HFFc6 (cell line): ENCODE measurements at regions not wholly inside any gene's neighbourhood (a gene's known extent, or its start where the extent isn't known, plus 50 kb on each side); places are given as distances from the start of the nearest gene placed in this dataset.
A peak's percentile ranks its signal among the peaks of the same experiment; 100 is the strongest.

Source experiments
- DNase-seq: peaks from one replicate; pipeline ENCODE4 v3.0.0-alpha.2; 2018
- H3K27ac Mint-ChIP-seq: 2 replicates; pipeline ENCODE4 v1.8.0; 2020; ENCODE audit warnings: mild to moderate bottlenecking, mixed read lengths
- H3K27me3 Mint-ChIP-seq: 2 replicates; pipeline ENCODE4 v1.8.0; 2021; ENCODE audit warnings: mild to moderate bottlenecking, moderate library complexity, mixed read lengths; ENCODE audit not compliant: insufficient read depth
- H3K36me3 Mint-ChIP-seq: 2 replicates; pipeline ENCODE4 v1.8.0; 2021; ENCODE audit warnings: low read depth, mixed read lengths
- H3K4me1 Mint-ChIP-seq: 2 replicates; pipeline ENCODE4 v1.8.0; 2020; ENCODE audit warnings: low read depth, mixed read lengths
- H3K4me3 Mint-ChIP-seq: 2 replicates; pipeline ENCODE4 v1.8.0; 2020; ENCODE audit warnings: mild to moderate bottlenecking, moderate library complexity, mixed read lengths
- H3K9me3 Mint-ChIP-seq: 2 replicates; pipeline ENCODE4 v1.8.0; 2020; ENCODE audit warnings: mild to moderate bottlenecking, mixed read lengths
- CTCF ChIP-seq: fragments of 200-600 bp; sonication (generic); IDR thresholded peaks from 2 replicates; pipeline ENCODE4 v1.5.0; 2021; ENCODE audit warnings: antibody characterized with exemption, mild to moderate bottlenecking

GRCh38 chr3:102020735-102021134 lies 171.4 kb downstream of the NFKBIZ start:
- no peaks in the 10 kb centered on the region; the same call in 1 of the 2 replicates for H3K36me3 Mint-ChIP-seq
- no peak for TF ChIP-seq CTCF
- H3K4me3 Mint-ChIP-seq = no peak overlapping the region
- no peak overlapping the region for H3K27ac Mint-ChIP-seq
- peaks cover 9% of the 10 kb centered on the region for H3K4me1 Mint-ChIP-seq
- H3K27me3 Mint-ChIP-seq = no peaks in the 10 kb centered on the region
- no peak for DNase-seq
- H3K9me3 Mint-ChIP-seq = no peaks in the 10 kb centered on the region

- no peak overlapping the region for H3K27ac Mint-ChIP-seq
- TF ChIP-seq CTCF = no peak
- peaks cover 4% of the 10 kb centered on the region; the same call in 1 of the 2 replicates for H3K36me3 Mint-ChIP-seq
- no peak for DNase-seq
- H3K4me1 Mint-ChIP-seq = peaks cover 26% of the 10 kb centered on the region
- no peak overlapping the region for H3K4me3 Mint-ChIP-seq
- H3K9me3 Mint-ChIP-seq = no peaks in the 10 kb centered on the region
- H3K27me3 Mint-ChIP-seq = no peaks in the 10 kb centered on the region
Measured at GRCh38 chr3:102024270-102024904, 175.1 kb downstream of the NFKBIZ start.

- H3K27ac Mint-ChIP-seq = peak overlapping the region; percentile 58
- peak; percentile 10 for DNase-seq
Measured at GRCh38 chr3:102025606-102026270, 176.4 kb downstream of the NFKBIZ start.

GRCh38 chr3:102026656-102027055 lies 177.3 kb downstream of the NFKBIZ start:
- no peaks in the 10 kb centered on the region for H3K27me3 Mint-ChIP-seq
- TF ChIP-seq CTCF = no peak
- no peak overlapping the region for H3K27ac Mint-ChIP-seq
- H3K36me3 Mint-ChIP-seq = peaks cover 4% of the 10 kb centered on the region; the same call in 1 of the 2 replicates
- H3K4me3 Mint-ChIP-seq = no peak overlapping the region
- DNase-seq = no peak
- H3K4me1 Mint-ChIP-seq = peaks cover 26% of the 10 kb centered on the region
- H3K9me3 Mint-ChIP-seq = no peaks in the 10 kb centered on the region

More at GRCh38 chr3:102025606-102026270, 176.4 kb downstream of the NFKBIZ start:
- Mint-ChIP-seq H3K4me3 (no peak overlapping the region), H3K9me3 (no peaks in the 10 kb centered on the region), H3K4me1 (peaks cover 26% of the 10 kb centered on the region), H3K36me3 (peaks cover 4% of the 10 kb centered on the region; the same call in 1 of the 2 replicates), H3K27me3 (no peaks in the 10 kb centered on the region)
- TF ChIP-seq CTCF = no peak

GRCh38 chr3:102030661-102031060 lies 181.3 kb downstream of the NFKBIZ start:
- H3K4me3 Mint-ChIP-seq = no peak overlapping the region
- no peaks in the 10 kb centered on the region for H3K9me3 Mint-ChIP-seq
- peaks cover 4% of the 10 kb centered on the region; the same call in 1 of the 2 replicates for H3K36me3 Mint-ChIP-seq
- DNase-seq = no peak
- no peak overlapping the region for H3K27ac Mint-ChIP-seq
- TF ChIP-seq CTCF = no peak
- peaks cover 24% of the 10 kb centered on the region for H3K4me1 Mint-ChIP-seq
- no peaks in the 10 kb centered on the region for H3K27me3 Mint-ChIP-seq
